HL-60 (cell line): ENCODE measurements at regions not wholly inside any gene's neighbourhood (a gene's known extent, or its start where the extent isn't known, plus 50 kb on each side); places are given as distances from the start of the nearest gene placed in this dataset.

Source experiments
- CTCF ChIP-seq: IDR thresholded peaks from one replicate; pipeline ENCODE4 v1.5.1; 2011; ENCODE audit warnings: low read length, control low read depth, inconsistent platforms; ENCODE audit not compliant: insufficient read depth
- GABPA ChIP-seq: IDR thresholded peaks from 2 replicates; pipeline ENCODE4 v1.6.1; 2012; ENCODE audit warnings: low read depth
- POLR2AphosphoS5 ChIP-seq: IDR thresholded peaks from 2 replicates; pipeline ENCODE4 v1.6.1; 2012; ENCODE audit warnings: low read depth

GRCh38 chr13:111620586-111620985 lies 300.1 kb downstream of the TEX29 start:
- TF ChIP-seq POLR2AphosphoS5 (no peak), CTCF (no peak), GABPA (no peak)
